ENCODE measurements at regions not wholly inside any gene's neighbourhood (a gene's known extent, or its start where the extent isn't known, plus 50 kb on each side); places are given as distances from the start of the nearest gene placed in this dataset.

DNA sequence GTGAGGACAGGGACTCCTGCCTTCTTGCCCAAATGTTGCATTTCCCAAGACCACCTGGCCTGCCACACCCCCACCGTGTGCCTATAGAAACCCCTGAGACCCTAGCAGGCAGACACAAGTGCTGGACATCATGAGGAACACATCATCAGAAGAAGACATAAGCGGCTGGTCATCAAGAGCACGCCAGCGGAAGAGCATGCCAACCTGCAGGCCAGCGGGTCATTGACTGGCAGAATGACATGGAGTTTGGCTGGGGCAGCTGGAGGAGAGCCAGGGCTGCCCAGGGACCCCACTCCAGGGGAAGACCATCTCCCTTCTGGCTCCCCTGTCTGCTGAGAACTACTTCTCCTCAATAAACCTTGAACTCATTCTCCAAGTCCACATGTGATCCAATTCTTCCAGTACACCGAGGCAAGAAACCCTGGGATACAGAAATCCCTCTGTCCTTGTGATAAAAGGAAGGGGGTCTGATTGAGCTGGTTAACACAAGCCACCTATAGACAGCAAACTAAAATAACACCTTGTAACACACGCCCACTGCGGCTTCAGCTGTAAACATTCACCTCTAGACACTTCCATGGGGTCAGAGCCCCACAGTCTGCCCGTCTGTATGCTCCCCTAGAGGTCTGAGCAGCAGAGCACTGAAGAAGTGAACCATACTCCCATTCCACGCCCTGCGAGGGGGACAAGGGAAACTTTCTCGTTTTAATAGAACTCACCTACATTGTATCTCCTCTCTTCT lies 164.8 kb upstream of the EMCN start:
- Mint-ChIP-seq H3K36me3 (ENCODE audit: low read depth) (no peaks in the 10 kb centered on the region), H3K4me3 (no peak overlapping the region), H3K9me3 (no peaks in the 10 kb centered on the region), H3K27me3 (ENCODE audit: low read depth) (no peaks in the 10 kb centered on the region), H3K27ac (no peak overlapping the region), H3K4me1 (ENCODE audit: low read depth) (no peaks in the 10 kb centered on the region)

DNA sequence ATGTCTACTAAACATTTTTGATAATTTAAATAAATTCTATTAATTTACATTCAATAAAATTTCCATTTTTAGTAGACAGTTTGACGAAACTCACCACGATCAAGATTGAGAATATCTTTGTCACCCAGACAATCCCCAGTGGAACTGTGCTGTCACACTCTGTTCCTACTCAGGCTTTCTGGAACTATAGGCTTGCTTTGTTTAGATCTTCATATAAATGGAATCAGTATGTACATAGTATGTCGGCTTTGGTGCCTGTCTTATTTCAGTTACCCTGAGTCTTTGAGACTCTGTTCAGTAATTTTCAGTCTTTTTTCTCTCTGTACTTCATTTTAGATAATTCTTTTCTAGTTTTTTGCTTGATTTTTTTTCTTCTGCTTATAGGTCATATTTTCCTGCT lies 163.5 kb upstream of the EMCN start:
- Mint-ChIP-seq H3K36me3 (ENCODE audit: low read depth) (no peaks in the 10 kb centered on the region), H3K27ac (no peak overlapping the region), H3K4me3 (no peak overlapping the region), H3K27me3 (ENCODE audit: low read depth) (no peaks in the 10 kb centered on the region), H3K4me1 (ENCODE audit: low read depth) (no peaks in the 10 kb centered on the region), H3K9me3 (peaks cover 3% of the 10 kb centered on the region)

- H3K27me3 Mint-ChIP-seq (ENCODE audit: low read depth): no peaks in the 10 kb centered on the region
- no peaks in the 10 kb centered on the region for H3K4me1 Mint-ChIP-seq (ENCODE audit: low read depth)
- H3K4me3 Mint-ChIP-seq: no peak overlapping the region
- no peaks in the 10 kb centered on the region for H3K36me3 Mint-ChIP-seq (ENCODE audit: low read depth)
- H3K9me3 Mint-ChIP-seq: peaks cover 3% of the 10 kb centered on the region
- H3K27ac Mint-ChIP-seq: no peak overlapping the region
Observed at GRCh38 chr4:100679926-100680325, 162.1 kb upstream of the EMCN start.

- no peaks in the 10 kb centered on the region for H3K36me3 Mint-ChIP-seq (ENCODE audit: low read depth)
- no peaks in the 10 kb centered on the region for H3K4me1 Mint-ChIP-seq (ENCODE audit: low read depth)
- no peak overlapping the region for H3K27ac Mint-ChIP-seq
- no peak overlapping the region for H3K4me3 Mint-ChIP-seq
- H3K27me3 Mint-ChIP-seq (ENCODE audit: low read depth): no peaks in the 10 kb centered on the region
- H3K9me3 Mint-ChIP-seq: peaks cover 3% of the 10 kb centered on the region
Observed at GRCh38 chr4:100674976-100675375, 157.2 kb upstream of the EMCN start.

- Mint-ChIP-seq H3K9me3 (no peaks in the 10 kb centered on the region), H3K27ac (no peak overlapping the region), H3K27me3 (ENCODE audit: low read depth) (no peaks in the 10 kb centered on the region), H3K4me1 (ENCODE audit: low read depth) (no peaks in the 10 kb centered on the region), H3K36me3 (ENCODE audit: low read depth) (no peaks in the 10 kb centered on the region), H3K4me3 (no peak overlapping the region)
Observed at GRCh38 chr4:100657187-100657586, 139.4 kb upstream of the EMCN start.

GRCh38 chr4:100651499-100652175 lies 133.8 kb upstream of the EMCN start:
- no peaks in the 10 kb centered on the region for H3K4me1 Mint-ChIP-seq (ENCODE audit: low read depth)
- no peaks in the 10 kb centered on the region for H3K27me3 Mint-ChIP-seq (ENCODE audit: low read depth)
- H3K9me3 Mint-ChIP-seq: no peaks in the 10 kb centered on the region
- no peak overlapping the region for H3K27ac Mint-ChIP-seq
- no peak overlapping the region for H3K4me3 Mint-ChIP-seq
- H3K36me3 Mint-ChIP-seq (ENCODE audit: low read depth): no peaks in the 10 kb centered on the region

DNA sequence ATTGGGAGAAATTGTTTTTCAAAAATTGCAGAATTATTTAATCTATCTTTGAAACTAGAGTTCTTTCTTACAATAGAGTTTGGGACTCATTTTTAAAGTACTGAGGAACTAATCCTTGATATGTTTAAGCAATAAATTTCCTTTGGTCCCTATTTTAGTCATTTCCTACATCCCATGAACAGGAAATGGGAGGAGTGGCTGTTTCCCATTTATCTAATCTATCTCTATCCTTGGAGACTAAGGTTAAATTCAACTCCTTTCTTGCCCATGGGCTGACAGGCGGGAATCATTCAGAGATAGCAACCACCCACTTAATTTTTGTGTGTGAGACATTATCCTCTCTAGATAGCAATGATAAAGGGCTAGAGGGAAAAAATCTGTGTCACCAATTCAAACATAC lies 131.6 kb upstream of the EMCN start:
- H3K9me3 Mint-ChIP-seq: no peaks in the 10 kb centered on the region
- no peaks in the 10 kb centered on the region for H3K27me3 Mint-ChIP-seq (ENCODE audit: low read depth)
- H3K36me3 Mint-ChIP-seq (ENCODE audit: low read depth): no peaks in the 10 kb centered on the region
- no peak overlapping the region for H3K4me3 Mint-ChIP-seq
- H3K27ac Mint-ChIP-seq: no peak overlapping the region
- no peaks in the 10 kb centered on the region for H3K4me1 Mint-ChIP-seq (ENCODE audit: low read depth)

GRCh38 chr4:100644150-100644549 lies 126.3 kb upstream of the EMCN start:
- Mint-ChIP-seq H3K4me1 (ENCODE audit: low read depth) (no peaks in the 10 kb centered on the region), H3K36me3 (ENCODE audit: low read depth) (no peaks in the 10 kb centered on the region), H3K4me3 (no peak overlapping the region), H3K27me3 (ENCODE audit: low read depth) (peaks cover 4% of the 10 kb centered on the region), H3K9me3 (no peaks in the 10 kb centered on the region), H3K27ac (no peak overlapping the region)

GRCh38 chr4:100641336-100641735 lies 123.5 kb upstream of the EMCN start:
- no peak overlapping the region for H3K4me3 Mint-ChIP-seq

DNA sequence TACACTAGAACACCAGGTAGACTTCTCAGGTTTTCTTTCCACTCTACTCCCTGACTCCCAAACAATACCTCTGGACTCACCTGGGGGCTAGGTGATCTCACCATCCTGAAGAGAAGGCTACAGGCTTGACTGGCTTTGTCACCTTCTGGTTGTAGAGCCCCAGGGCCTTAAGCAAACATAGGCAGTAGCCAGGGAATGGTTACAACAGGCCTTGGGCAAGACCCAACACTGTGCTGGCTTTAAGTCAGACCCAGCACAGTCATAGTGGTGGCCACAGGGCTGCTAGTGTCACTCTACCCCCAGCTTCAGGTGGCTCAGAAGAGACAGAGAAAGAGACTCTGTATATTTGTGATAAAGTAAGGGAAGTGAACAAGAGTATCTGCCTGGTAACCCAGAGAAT lies 118.1 kb upstream of the EMCN start:
- H3K27me3 Mint-ChIP-seq (ENCODE audit: low read depth): peaks cover 5% of the 10 kb centered on the region
- H3K27ac Mint-ChIP-seq: no peak overlapping the region
- H3K36me3 Mint-ChIP-seq (ENCODE audit: low read depth): no peaks in the 10 kb centered on the region
- no peaks in the 10 kb centered on the region for H3K9me3 Mint-ChIP-seq
- H3K4me3 Mint-ChIP-seq: no peak overlapping the region
- no peaks in the 10 kb centered on the region for H3K4me1 Mint-ChIP-seq (ENCODE audit: low read depth)

More at GRCh38 chr4:100641336-100641735, 123.5 kb upstream of the EMCN start:
- Mint-ChIP-seq H3K36me3 (ENCODE audit: low read depth) (no peaks in the 10 kb centered on the region), H3K27me3 (ENCODE audit: low read depth) (peaks cover 5% of the 10 kb centered on the region), H3K27ac (no peak overlapping the region), H3K4me1 (ENCODE audit: low read depth) (no peaks in the 10 kb centered on the region), H3K9me3 (no peaks in the 10 kb centered on the region)

GRCh38 chr4:100633269-100633668 lies 115.4 kb upstream of the EMCN start:
- no peaks in the 10 kb centered on the region for H3K27me3 Mint-ChIP-seq (ENCODE audit: low read depth)

DNA sequence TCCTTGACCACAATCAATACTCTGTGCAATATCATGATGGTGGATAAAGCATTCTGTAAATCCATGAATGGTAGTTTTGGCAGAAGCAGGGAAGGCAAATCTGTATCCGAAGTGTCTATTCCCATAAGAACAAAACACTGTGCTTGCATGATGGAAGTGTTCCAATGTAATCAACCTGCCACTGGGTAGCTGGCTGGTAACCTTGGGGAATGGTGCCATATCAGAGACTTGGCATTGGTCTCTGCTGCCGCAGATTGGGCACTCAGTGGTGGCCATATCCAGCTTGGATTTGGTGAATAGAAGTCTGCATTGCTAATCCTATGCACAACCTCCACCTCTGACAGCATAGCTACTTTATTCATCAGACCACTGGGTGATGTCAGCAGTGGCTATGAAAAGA lies 114.3 kb upstream of the EMCN start:
- H3K9me3 Mint-ChIP-seq: no peaks in the 10 kb centered on the region
- H3K4me3 Mint-ChIP-seq: no peak overlapping the region
- H3K4me1 Mint-ChIP-seq (ENCODE audit: low read depth): no peaks in the 10 kb centered on the region
- H3K36me3 Mint-ChIP-seq (ENCODE audit: low read depth): no peaks in the 10 kb centered on the region
- H3K27me3 Mint-ChIP-seq (ENCODE audit: low read depth): no peaks in the 10 kb centered on the region
- no peak overlapping the region for H3K27ac Mint-ChIP-seq

More at GRCh38 chr4:100633269-100633668, 115.4 kb upstream of the EMCN start:
- Mint-ChIP-seq H3K4me1 (ENCODE audit: low read depth) (no peaks in the 10 kb centered on the region), H3K36me3 (ENCODE audit: low read depth) (no peaks in the 10 kb centered on the region), H3K27ac (no peak overlapping the region), H3K9me3 (no peaks in the 10 kb centered on the region), H3K4me3 (no peak overlapping the region)

GRCh38 chr4:100631281-100631968 lies 113.6 kb upstream of the EMCN start:
- no peaks in the 10 kb centered on the region for H3K4me1 Mint-ChIP-seq (ENCODE audit: low read depth)
- no peak overlapping the region for H3K4me3 Mint-ChIP-seq
- H3K27ac Mint-ChIP-seq: no peak overlapping the region
- no peaks in the 10 kb centered on the region for H3K27me3 Mint-ChIP-seq (ENCODE audit: low read depth)
- no peaks in the 10 kb centered on the region for H3K36me3 Mint-ChIP-seq (ENCODE audit: low read depth)
- H3K9me3 Mint-ChIP-seq: no peaks in the 10 kb centered on the region

GRCh38 chr4:100630341-100630740 lies 112.5 kb upstream of the EMCN start:
- Mint-ChIP-seq H3K27ac (no peak overlapping the region), H3K4me3 (no peak overlapping the region), H3K36me3 (ENCODE audit: low read depth) (no peaks in the 10 kb centered on the region), H3K27me3 (ENCODE audit: low read depth) (no peaks in the 10 kb centered on the region), H3K9me3 (peaks cover 1% of the 10 kb centered on the region), H3K4me1 (ENCODE audit: low read depth) (no peaks in the 10 kb centered on the region)

DNA sequence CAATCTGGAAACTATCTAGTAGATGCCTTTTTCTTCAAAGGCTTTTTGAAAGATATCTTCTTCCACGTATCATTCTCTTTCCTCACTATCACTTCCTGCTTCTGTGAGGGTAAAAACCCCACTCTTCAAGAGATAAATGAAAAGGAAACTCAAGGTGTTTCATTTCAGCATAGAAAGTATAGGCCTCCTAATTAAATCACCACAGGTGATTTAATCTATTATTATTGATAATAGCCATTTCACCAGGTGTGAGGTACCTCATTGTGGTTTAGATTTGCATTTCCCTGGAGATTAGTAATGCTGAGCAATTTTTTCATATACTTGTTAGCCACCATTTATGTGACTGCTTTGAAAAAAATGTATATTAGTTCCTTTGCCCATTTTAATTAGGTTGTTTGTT lies 92.0 kb upstream of the EMCN start:
- Mint-ChIP-seq H3K36me3 (ENCODE audit: low read depth) (no peaks in the 10 kb centered on the region), H3K4me3 (no peak overlapping the region)

More for the DNA sequence above, 92.0 kb upstream of the EMCN start:
- Mint-ChIP-seq H3K9me3 (no peaks in the 10 kb centered on the region), H3K27ac (no peak overlapping the region), H3K4me1 (ENCODE audit: low read depth) (peaks cover 3% of the 10 kb centered on the region), H3K27me3 (ENCODE audit: low read depth) (no peaks in the 10 kb centered on the region)
